ENCODE measurements at regions not wholly inside any gene's neighbourhood (a gene's known extent, or its start where the extent isn't known, plus 50 kb on each side); places are given as distances from the start of the nearest gene placed in this dataset.

DNA sequence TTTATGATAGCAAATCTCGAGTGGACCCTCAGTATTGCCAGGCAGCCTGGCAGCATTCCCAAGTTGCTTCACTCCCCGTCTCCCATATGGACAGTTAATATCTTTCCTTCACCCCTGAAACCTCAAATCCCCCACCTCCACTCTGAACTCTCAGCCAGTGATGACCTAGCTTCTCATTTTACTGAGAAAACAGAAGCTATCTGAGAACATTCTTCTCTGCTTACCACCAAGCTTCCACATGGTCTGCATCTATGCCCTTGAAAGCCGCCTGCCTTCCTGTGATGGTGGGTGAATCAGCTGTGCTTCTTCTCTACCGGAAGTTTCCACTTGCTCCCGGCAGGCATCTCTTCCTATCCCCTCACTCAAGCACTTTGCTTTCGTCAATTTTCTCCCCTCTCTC, 529.2 kb downstream of the EPHA4 start:
- H3K27ac Mint-ChIP-seq (ENCODE audit: unreplicated experiment), result no peak overlapping the region
- H4K20me1 ChIP-seq (ENCODE audit: insufficient read depth, low read length), result no peaks in the 10 kb centered on the region
- H3K27me3 Mint-ChIP-seq (ENCODE audit: low read depth, unreplicated experiment), result no peaks in the 10 kb centered on the region
- no peak overlapping the region for H3K4me3 ChIP-seq (ENCODE audit: insufficient read depth, low read depth, low read length)
- no peak overlapping the region for H3K4me3 Mint-ChIP-seq (ENCODE audit: unreplicated experiment)
- DNase-seq (ENCODE audit: low read depth), result peak; percentile 49
- H3K9ac ChIP-seq (ENCODE audit: low read length), result no peak overlapping the region
- H3K79me2 ChIP-seq (ENCODE audit: insufficient read depth, low read length), result no peaks in the 10 kb centered on the region
- no peak for FAIRE-seq
- no peak overlapping the region for H3K27ac ChIP-seq (ENCODE audit: low read depth, low read length)
- no peak overlapping the region for H2AFZ ChIP-seq (ENCODE audit: low read depth, low read length)
- TF ChIP-seq EZH2 (IDR thresholded peaks at IDR 0.05; ENCODE audit: insufficient read depth, low read length), result no peak
- TF ChIP-seq, protein P1, sequence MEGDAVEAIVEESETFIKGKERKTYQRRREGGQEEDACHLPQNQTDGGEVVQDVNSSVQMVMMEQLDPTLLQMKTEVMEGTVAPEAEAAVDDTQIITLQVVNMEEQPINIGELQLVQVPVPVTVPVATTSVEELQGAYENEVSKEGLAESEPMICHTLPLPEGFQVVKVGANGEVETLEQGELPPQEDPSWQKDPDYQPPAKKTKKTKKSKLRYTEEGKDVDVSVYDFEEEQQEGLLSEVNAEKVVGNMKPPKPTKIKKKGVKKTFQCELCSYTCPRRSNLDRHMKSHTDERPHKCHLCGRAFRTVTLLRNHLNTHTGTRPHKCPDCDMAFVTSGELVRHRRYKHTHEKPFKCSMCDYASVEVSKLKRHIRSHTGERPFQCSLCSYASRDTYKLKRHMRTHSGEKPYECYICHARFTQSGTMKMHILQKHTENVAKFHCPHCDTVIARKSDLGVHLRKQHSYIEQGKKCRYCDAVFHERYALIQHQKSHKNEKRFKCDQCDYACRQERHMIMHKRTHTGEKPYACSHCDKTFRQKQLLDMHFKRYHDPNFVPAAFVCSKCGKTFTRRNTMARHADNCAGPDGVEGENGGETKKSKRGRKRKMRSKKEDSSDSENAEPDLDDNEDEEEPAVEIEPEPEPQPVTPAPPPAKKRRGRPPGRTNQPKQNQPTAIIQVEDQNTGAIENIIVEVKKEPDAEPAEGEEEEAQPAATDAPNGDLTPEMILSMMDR (IDR thresholded peaks at IDR 0.05; ENCODE audit: insufficient read depth, low read depth, low read length), result no peak
- H3K9me3 Mint-ChIP-seq (ENCODE audit: unreplicated experiment), result no peaks in the 10 kb centered on the region
- no peaks in the 10 kb centered on the region for H3K27me3 ChIP-seq (ENCODE audit: insufficient read depth, low read length)
- H3K4me2 ChIP-seq (ENCODE audit: low read length), result no peak overlapping the region
- H3K4me1 ChIP-seq (ENCODE audit: insufficient read depth, low read length), result no peaks in the 10 kb centered on the region
- H3K36me3 Mint-ChIP-seq (ENCODE audit: low read depth, unreplicated experiment), result no peaks in the 10 kb centered on the region
- peaks cover 3% of the 10 kb centered on the region for H3K4me1 Mint-ChIP-seq (ENCODE audit: low read depth, unreplicated experiment)
- no peaks in the 10 kb centered on the region for H3K9me3 ChIP-seq (ENCODE audit: insufficient read depth, low read depth, low read length)
- H3K36me3 ChIP-seq (ENCODE audit: insufficient read depth, low read length), result no peaks in the 10 kb centered on the region

DNA sequence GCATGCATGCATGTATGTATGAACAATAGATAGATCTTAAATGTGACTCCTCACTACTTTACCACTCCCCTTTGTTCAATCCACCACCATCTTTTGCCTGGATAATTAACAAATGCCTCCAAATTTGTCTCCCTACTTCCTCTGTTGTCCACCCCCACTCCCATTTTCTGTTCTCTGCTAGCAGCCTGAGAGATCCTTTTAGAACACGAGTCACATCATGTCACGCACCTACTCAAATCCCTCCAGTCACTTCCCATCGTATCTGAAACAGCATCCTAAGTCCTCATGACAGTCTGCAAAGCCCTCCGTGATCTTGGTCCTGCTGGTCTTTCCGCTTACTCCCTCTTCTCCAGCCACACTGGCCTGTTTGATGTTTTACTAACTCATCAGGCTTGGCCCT, 527.3 kb downstream of the EPHA4 start:
- Histone ChIP-seq H3K9ac (ENCODE audit: low read length) (no peak overlapping the region), H3K36me3 (ENCODE audit: insufficient read depth, low read length) (no peaks in the 10 kb centered on the region), H3K4me2 (ENCODE audit: low read length) (no peak overlapping the region), H3K4me1 (ENCODE audit: insufficient read depth, low read length) (no peaks in the 10 kb centered on the region), H3K4me3 (ENCODE audit: insufficient read depth, low read depth, low read length) (no peak overlapping the region), H4K20me1 (ENCODE audit: insufficient read depth, low read length) (no peaks in the 10 kb centered on the region), H3K27ac (ENCODE audit: low read depth, low read length) (no peak overlapping the region), H3K27me3 (ENCODE audit: insufficient read depth, low read length) (no peaks in the 10 kb centered on the region), H2AFZ (ENCODE audit: low read depth, low read length) (no peak overlapping the region), H3K9me3 (ENCODE audit: insufficient read depth, low read depth, low read length) (no peaks in the 10 kb centered on the region), H3K79me2 (ENCODE audit: insufficient read depth, low read length) (no peaks in the 10 kb centered on the region)
- no peak for DNase-seq (ENCODE audit: low read depth)
- H3K9me3 Mint-ChIP-seq (ENCODE audit: unreplicated experiment), result no peaks in the 10 kb centered on the region
- H3K4me3 Mint-ChIP-seq (ENCODE audit: unreplicated experiment), result no peak overlapping the region
- no peak overlapping the region for H3K27ac Mint-ChIP-seq (ENCODE audit: unreplicated experiment)
- no peak for FAIRE-seq
- no peaks in the 10 kb centered on the region for H3K36me3 Mint-ChIP-seq (ENCODE audit: low read depth, unreplicated experiment)
- TF ChIP-seq, protein P1 (IDR thresholded peaks at IDR 0.05; ENCODE audit: insufficient read depth, low read depth, low read length), result no peak
- TF ChIP-seq EZH2 (IDR thresholded peaks at IDR 0.05; ENCODE audit: insufficient read depth, low read length), result no peak
- H3K4me1 Mint-ChIP-seq (ENCODE audit: low read depth, unreplicated experiment), result peaks cover 3% of the 10 kb centered on the region
- H3K27me3 Mint-ChIP-seq (ENCODE audit: low read depth, unreplicated experiment), result peaks cover 3% of the 10 kb centered on the region

DNA sequence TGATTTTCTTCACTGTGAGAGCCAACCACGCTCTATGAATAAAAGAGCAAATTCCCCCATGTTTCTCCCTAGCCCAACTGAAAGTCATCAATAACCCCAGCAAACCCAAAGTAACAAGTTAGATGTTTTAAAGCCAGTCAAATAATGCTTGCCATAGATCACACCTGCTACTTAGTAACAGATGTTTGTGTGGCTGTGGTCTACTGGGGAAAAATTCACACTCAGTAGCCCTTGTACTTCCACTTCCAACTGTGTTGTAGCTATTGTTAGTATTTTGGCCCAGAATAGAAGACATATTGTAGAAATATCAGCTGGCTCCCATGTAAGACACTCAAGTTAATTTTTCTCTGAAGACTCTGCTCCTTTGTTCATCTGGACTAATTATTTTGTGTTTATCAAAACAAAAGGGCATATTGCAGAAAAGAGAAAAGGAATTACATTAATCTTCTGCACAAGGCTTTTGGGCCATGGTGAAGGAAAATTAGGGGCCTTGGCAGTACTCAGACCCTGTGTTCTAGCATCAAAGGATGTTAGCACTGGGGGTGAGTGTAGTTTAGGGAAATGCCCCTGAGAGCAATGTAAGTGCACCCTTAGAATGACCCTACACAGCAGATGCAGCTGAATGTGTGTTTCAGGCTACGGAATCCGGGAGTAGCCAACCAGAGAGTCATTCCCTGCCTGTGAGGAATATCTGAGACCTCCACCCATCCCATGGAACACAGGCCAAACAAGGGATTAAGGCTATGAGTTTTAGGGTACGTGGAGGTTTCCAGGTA, 521.9 kb downstream of the EPHA4 start:
- H3K27ac Mint-ChIP-seq (ENCODE audit: unreplicated experiment), result no peak overlapping the region
- FAIRE-seq, result no peak
- Histone ChIP-seq H4K20me1 (ENCODE audit: insufficient read depth, low read length) (no peaks in the 10 kb centered on the region), H3K4me3 (ENCODE audit: insufficient read depth, low read depth, low read length) (no peak overlapping the region), H3K36me3 (ENCODE audit: insufficient read depth, low read length) (no peaks in the 10 kb centered on the region), H3K4me2 (ENCODE audit: low read length) (no peak overlapping the region), H2AFZ (ENCODE audit: low read depth, low read length) (no peak overlapping the region), H3K9ac (ENCODE audit: low read length) (no peak overlapping the region), H3K79me2 (ENCODE audit: insufficient read depth, low read length) (no peaks in the 10 kb centered on the region), H3K4me1 (ENCODE audit: insufficient read depth, low read length) (no peaks in the 10 kb centered on the region), H3K9me3 (ENCODE audit: insufficient read depth, low read depth, low read length) (no peaks in the 10 kb centered on the region), H3K27me3 (ENCODE audit: insufficient read depth, low read length) (no peaks in the 10 kb centered on the region), H3K27ac (ENCODE audit: low read depth, low read length) (no peak overlapping the region)
- H3K27me3 Mint-ChIP-seq (ENCODE audit: low read depth, unreplicated experiment), result peaks cover 7% of the 10 kb centered on the region
- no peak for DNase-seq (ENCODE audit: low read depth)
- no peak for TF ChIP-seq EZH2 (IDR thresholded peaks at IDR 0.05; ENCODE audit: insufficient read depth, low read length)
- TF ChIP-seq, protein P1 (IDR thresholded peaks at IDR 0.05; ENCODE audit: insufficient read depth, low read depth, low read length), result no peak
- H3K4me3 Mint-ChIP-seq (ENCODE audit: unreplicated experiment), result no peak overlapping the region
- H3K9me3 Mint-ChIP-seq (ENCODE audit: unreplicated experiment), result no peaks in the 10 kb centered on the region
- no peaks in the 10 kb centered on the region for H3K36me3 Mint-ChIP-seq (ENCODE audit: low read depth, unreplicated experiment)
- no peaks in the 10 kb centered on the region for H3K4me1 Mint-ChIP-seq (ENCODE audit: low read depth, unreplicated experiment)
